Neuronal stem cell (in vitro differentiated cells): ENCODE measurements at regions not wholly inside any gene's neighbourhood (a gene's known extent, or its start where the extent isn't known, plus 50 kb on each side); places are given as distances from the start of the nearest gene placed in this dataset.

Source experiments
- DNase-seq: peaks from one replicate; pipeline ENCODE4 v3.0.0-alpha.2; 2013; ENCODE audit warnings: low spot score
- H2AFZ ChIP-seq: one replicate; pipeline ENCODE4 v1.6.1; 2013; ENCODE audit warnings: mild to moderate bottlenecking, low read length, inconsistent platforms
- H2AK5ac ChIP-seq: 2 replicates; pipeline ENCODE4 v1.6.1; 2013; ENCODE audit warnings: low read depth, mild to moderate bottlenecking, inconsistent platforms, low read length, moderate library complexity, mixed read lengths
- H2BK120ac ChIP-seq: 2 replicates; pipeline ENCODE4 v1.6.1; 2013; ENCODE audit warnings: low read depth, mild to moderate bottlenecking, inconsistent platforms, low read length, moderate library complexity, mixed read lengths
- H2BK12ac ChIP-seq: one replicate; pipeline ENCODE4 v1.6.1; 2013; ENCODE audit warnings: low read length, inconsistent platforms
- H2BK15ac ChIP-seq: 2 replicates; pipeline ENCODE4 v1.6.1; 2013; ENCODE audit warnings: mild to moderate bottlenecking, low read length, inconsistent platforms, mixed read lengths
- H2BK5ac ChIP-seq: one replicate; pipeline ENCODE4 v1.6.1; 2013; ENCODE audit warnings: inconsistent platforms, mild to moderate bottlenecking, low read length, moderate library complexity
- H3K14ac ChIP-seq: one replicate; pipeline ENCODE4 v1.6.1; 2013; ENCODE audit warnings: low read length, inconsistent platforms
- H3K18ac ChIP-seq: 2 replicates; pipeline ENCODE4 v1.6.1; 2013; ENCODE audit warnings: low read length, inconsistent platforms
- H3K23ac ChIP-seq: 2 replicates; pipeline ENCODE4 v1.6.1; 2013; ENCODE audit warnings: low read depth, mild to moderate bottlenecking, mixed read lengths, low read length, inconsistent platforms; ENCODE audit not compliant: poor library complexity
- H3K27ac ChIP-seq: replicated peaks from 3 replicates; pipeline ENCODE4 v1.5.1; 2013; ENCODE audit warnings: low read length, inconsistent platforms
- H3K27me3 ChIP-seq, 3 experiments: 2 replicates each; pipeline ENCODE4 v1.6.1; 2013; ENCODE audit warnings: low read length in 3 of 3, mild to moderate bottlenecking in 2 of 3, inconsistent platforms in 1 of 3, low read depth in 1 of 3, mixed read lengths in 1 of 3, moderate library complexity in 1 of 3; ENCODE audit not compliant: control insufficient read depth in 3 of 3, insufficient read depth in 3 of 3
- H3K36me3 ChIP-seq, 2 donors: replicated peaks in 1 of 2; 2 replicates each; pipeline ENCODE4 v1.6.1; 2013; ENCODE audit warnings: low read length in 2 of 2; ENCODE audit not compliant: control insufficient read depth in 2 of 2, insufficient read depth in 2 of 2
- H3K4ac ChIP-seq: 2 replicates; pipeline ENCODE4 v1.6.1; 2013; ENCODE audit warnings: inconsistent platforms, mild to moderate bottlenecking, low read length, moderate library complexity
- H3K4me1 ChIP-seq, 2 donors: 1 replicate in 1 of 2; 2 replicates in 1 of 2; pipeline ENCODE4 v1.6.1; 2013; ENCODE audit warnings: low read length in 2 of 2, low read depth in 1 of 2; ENCODE audit not compliant: control insufficient read depth in 2 of 2, insufficient read depth in 1 of 2
- H3K4me2 ChIP-seq: one replicate; pipeline ENCODE4 v1.6.1; 2013; ENCODE audit warnings: mild to moderate bottlenecking, low read length, inconsistent platforms; ENCODE audit not compliant: insufficient read depth, poor library complexity, severe bottlenecking
- H3K4me3 ChIP-seq, 2 donors: 2 replicates each; pipeline ENCODE4 v1.5.1; 2013; ENCODE audit warnings: low read length in 2 of 2, mild to moderate bottlenecking in 2 of 2, inconsistent platforms in 1 of 2, moderate library complexity in 1 of 2
- H3K79me1 ChIP-seq: one replicate; pipeline ENCODE4 v1.6.1; 2013; ENCODE audit warnings: low read depth, mild to moderate bottlenecking, inconsistent platforms, low read length, moderate library complexity
- H3K9ac ChIP-seq: one replicate; pipeline ENCODE4 v1.6.1; 2013; ENCODE audit warnings: mild to moderate bottlenecking, low read depth, low read length, inconsistent platforms; ENCODE audit not compliant: poor library complexity
- H3K9me3 ChIP-seq, 2 donors: replicated peaks in 1 of 2; 2 replicates each; pipeline versions ENCODE3 to v1.6.1; 2013; ENCODE audit warnings: low read length in 2 of 2, mild to moderate bottlenecking in 2 of 2, inconsistent platforms in 1 of 2, low read depth in 1 of 2, mixed read lengths in 1 of 2, moderate library complexity in 1 of 2; ENCODE audit not compliant: control insufficient read depth in 2 of 2, insufficient read depth in 1 of 2
- H4K8ac ChIP-seq: one replicate; pipeline ENCODE4 v1.6.1; 2013; ENCODE audit warnings: low read depth, mild to moderate bottlenecking, inconsistent platforms, low read length, moderate library complexity
- H4K91ac ChIP-seq: one replicate; pipeline ENCODE4 v1.6.1; 2013; ENCODE audit warnings: low read length, low read depth, mild to moderate bottlenecking, inconsistent platforms; ENCODE audit not compliant: poor library complexity
- WGBS, 2 donors: extraction: QIAGEN DNeasy Blood & Tissue Kit; methylation state at CpG; one replicate each; pipeline ENCODE4 v1.1.7; 2013; ENCODE audit warnings: missing lambda C conversion rate in 2 of 2, mixed read lengths in 1 of 2; ENCODE audit not compliant: insufficient read length in 2 of 2, insufficient replicate concordance in 1 of 2; ENCODE audit errors: extremely low coverage in 2 of 2; 5-methylcytosine and 5-hydroxymethylcytosine counted together

DNA sequence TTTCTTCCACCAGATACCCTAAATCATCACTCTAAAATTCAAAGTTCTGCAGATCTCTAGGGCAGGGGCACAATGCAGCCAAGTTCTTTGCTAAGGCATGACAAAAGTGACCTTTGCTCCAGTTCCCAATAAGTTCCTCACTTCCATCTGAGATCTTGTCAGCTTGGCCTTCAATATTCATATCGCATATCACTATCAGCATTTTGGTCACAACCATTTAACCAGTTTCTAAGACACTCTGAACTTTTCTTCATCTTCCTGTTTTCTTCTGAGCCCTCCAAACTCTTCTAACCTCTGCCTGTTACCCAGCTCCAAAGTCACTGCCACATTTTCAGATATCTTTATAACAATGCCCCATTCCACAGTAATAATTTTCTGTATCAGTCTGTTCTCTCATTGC is 452.6 kb upstream of the TRIB2 start:
- H3K14ac ChIP-seq, result no peak overlapping the region
- no peak overlapping the region for H2BK5ac ChIP-seq
- no peak overlapping the region for H2BK15ac ChIP-seq
- no peak overlapping the region for H3K4ac ChIP-seq
- H3K27ac ChIP-seq, result no peak overlapping the region
- H4K91ac ChIP-seq, result no peak overlapping the region
- no peaks in the 10 kb centered on the region for H3K27me3 ChIP-seq
- H3K9ac ChIP-seq, result no peak overlapping the region
- peaks cover 0 to 2% of the 10 kb centered on the region in 2 donors for H3K4me1 ChIP-seq
- no peak overlapping the region for H2BK12ac ChIP-seq
- no peak overlapping the region for H3K23ac ChIP-seq
- H2BK120ac ChIP-seq, result no peak overlapping the region
- no peaks in the 10 kb centered on the region for H3K36me3 ChIP-seq
- no peak overlapping the region for H3K18ac ChIP-seq
- H3K4me3 ChIP-seq, result no peak overlapping the region
- no peak overlapping the region for H3K4me2 ChIP-seq
- no peak for DNase-seq
- no peak overlapping the region for H2AFZ ChIP-seq
- no peak overlapping the region for H2AK5ac ChIP-seq
- H3K79me1 ChIP-seq, result no peaks in the 10 kb centered on the region
- no CpG with 5 or more reads among the region's 1 CpG for WGBS, 2 donors
- H3K9me3 ChIP-seq, result no peaks in the 10 kb centered on the region
- H4K8ac ChIP-seq, result no peak overlapping the region

GRCh38 chr2:12265646-12266045 is 451.1 kb upstream of the TRIB2 start:
- H3K27me3 ChIP-seq, result no peaks in the 10 kb centered on the region
- H4K91ac ChIP-seq, result no peak overlapping the region
- H3K4ac ChIP-seq, result no peak overlapping the region
- H3K18ac ChIP-seq, result no peak overlapping the region
- DNase-seq, result no peak
- no peak overlapping the region for H2BK15ac ChIP-seq
- no peak overlapping the region for H3K9ac ChIP-seq
- H3K27ac ChIP-seq, result no peak overlapping the region
- no peaks in the 10 kb centered on the region for H3K79me1 ChIP-seq
- H3K36me3 ChIP-seq, result no peaks in the 10 kb centered on the region
- H3K14ac ChIP-seq, result no peak overlapping the region
- no peak overlapping the region for H2AK5ac ChIP-seq
- H4K8ac ChIP-seq, result no peak overlapping the region
- no peak overlapping the region for H2BK120ac ChIP-seq
- WGBS, 2 donors, result no CpG with 5 or more reads among the region's 1 CpG
- peaks cover 0 to 2% of the 10 kb centered on the region in 2 donors for H3K4me1 ChIP-seq
- H2BK12ac ChIP-seq, result no peak overlapping the region
- no peak overlapping the region for H3K23ac ChIP-seq
- no peak overlapping the region for H2AFZ ChIP-seq
- H3K9me3 ChIP-seq, result no peaks in the 10 kb centered on the region
- no peak overlapping the region for H3K4me3 ChIP-seq
- H2BK5ac ChIP-seq, result no peak overlapping the region
- H3K4me2 ChIP-seq, result no peak overlapping the region

DNA sequence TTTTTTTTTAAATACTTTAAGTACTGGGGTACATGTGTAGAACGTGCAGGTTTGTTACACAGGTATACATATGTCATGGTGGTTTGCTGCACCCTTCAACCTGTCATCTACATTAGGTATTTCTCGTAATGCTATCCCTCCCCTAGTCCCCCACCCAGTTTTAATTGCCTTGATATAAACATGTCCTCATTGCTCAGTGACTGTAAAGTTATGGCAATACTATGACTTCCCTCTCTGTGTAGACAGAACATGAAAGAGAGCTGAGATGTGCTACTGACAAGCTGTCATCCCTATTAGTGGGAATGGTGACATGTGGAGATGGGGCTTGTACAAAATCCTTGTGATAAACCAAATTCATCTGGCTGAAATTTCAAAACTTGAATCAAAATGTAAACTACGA is 449.7 kb upstream of the TRIB2 start:
- Histone ChIP-seq H3K9me3 (no peaks in the 10 kb centered on the region), H2BK5ac (no peak overlapping the region), H2BK15ac (no peak overlapping the region), H3K9ac (no peak overlapping the region), H3K79me1 (no peaks in the 10 kb centered on the region), H3K14ac (no peak overlapping the region), H3K23ac (no peak overlapping the region), H2AK5ac (no peak overlapping the region), H3K4me2 (no peak overlapping the region), H3K18ac (no peak overlapping the region), H4K91ac (no peak overlapping the region), H2BK12ac (no peak overlapping the region), H4K8ac (no peak overlapping the region), H2AFZ (no peak overlapping the region), H3K36me3 (no peaks in the 10 kb centered on the region), H2BK120ac (no peak overlapping the region), H3K4me3 (no peak overlapping the region), H3K4me1 (peaks cover 0 to 2% of the 10 kb centered on the region in 2 donors), H3K27ac (no peak overlapping the region), H3K27me3 (no peaks in the 10 kb centered on the region), H3K4ac (no peak overlapping the region)
- no CpG with 5 or more reads among the region's 3 CpGs for WGBS, 2 donors
- DNase-seq, result no peak

- Histone ChIP-seq H3K4me2 (no peak overlapping the region), H4K8ac (no peak overlapping the region), H2BK12ac (no peak overlapping the region), H3K9ac (no peak overlapping the region), H3K36me3 (no peaks in the 10 kb centered on the region), H3K79me1 (no peaks in the 10 kb centered on the region), H2BK15ac (no peak overlapping the region), H3K14ac (no peak overlapping the region), H3K23ac (no peak overlapping the region), H2AFZ (no peak overlapping the region), H2BK5ac (no peak overlapping the region), H2BK120ac (no peak overlapping the region), H3K9me3 (no peaks in the 10 kb centered on the region), H3K4me1 (peaks cover 0 to 2% of the 10 kb centered on the region in 2 donors), H3K27ac (no peak overlapping the region), H3K27me3 (no peaks in the 10 kb centered on the region), H3K18ac (no peak overlapping the region), H3K4ac (no peak overlapping the region), H4K91ac (no peak overlapping the region), H3K4me3 (no peak overlapping the region), H2AK5ac (no peak overlapping the region)
- no peak for DNase-seq
- no CpG with 5 or more reads among the region's 7 CpGs for WGBS, 2 donors
Measured at GRCh38 chr2:12269041-12269972, 447.4 kb upstream of the TRIB2 start.
